HT-29 (cell line): ENCODE measurements at regions not wholly inside any gene's neighbourhood (a gene's known extent, or its start where the extent isn't known, plus 50 kb on each side); places are given as distances from the start of the nearest gene placed in this dataset.
A peak's percentile ranks its signal among the peaks of the same experiment; 100 is the strongest.

Experiments used
- DNase-seq: peaks from one replicate; pipeline ENCODE4 v3.0.0-alpha.2; 2015; ENCODE audit warnings: low spot score

- no peak for DNase-seq
Measured at GRCh38 chr7:94054130-94054529, 50.0 kb upstream of the BET1 start.

DNA sequence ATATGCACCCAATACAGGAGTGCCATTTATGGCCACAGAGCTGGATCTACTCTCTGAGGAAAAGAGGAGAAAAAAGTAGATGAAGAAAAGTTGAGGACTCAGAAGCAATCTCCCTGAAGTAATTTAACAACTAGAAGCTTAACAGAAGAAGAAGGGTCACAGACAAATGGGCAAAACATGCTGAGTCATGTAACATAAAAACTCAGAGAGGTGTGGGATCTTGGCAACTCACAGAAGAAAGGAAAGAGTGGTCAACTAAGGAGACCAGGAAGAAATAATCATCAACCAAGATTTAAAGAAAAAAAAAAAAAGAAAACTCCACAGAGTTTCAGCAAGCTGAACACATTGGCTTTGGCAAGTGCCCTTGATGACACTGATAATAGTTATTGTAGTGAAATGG is 51.8 kb upstream of the BET1 start:
- no peak for DNase-seq

GRCh38 chr7:94056796-94057207 is 52.6 kb upstream of the BET1 start:
- DNase-seq, result no peak

DNA sequence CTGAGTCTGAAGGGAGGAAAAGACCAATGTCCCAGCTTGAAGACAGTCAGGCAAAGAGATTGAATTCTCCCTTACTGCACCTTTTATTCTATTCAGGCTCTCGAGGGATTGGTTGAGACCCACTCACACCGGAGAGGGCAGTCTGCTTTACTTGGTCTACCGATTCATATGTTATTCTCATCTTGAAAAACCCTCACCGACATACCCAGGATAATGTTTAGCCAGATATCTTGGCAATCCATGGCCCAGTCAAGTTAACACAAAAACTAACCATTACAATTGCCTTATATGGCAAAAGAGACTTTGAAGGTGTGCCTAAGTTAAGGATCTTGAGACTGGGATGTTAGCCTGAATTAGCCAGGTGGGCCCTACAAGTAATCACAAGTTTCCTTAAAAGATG is 53.8 kb upstream of the BET1 start:
- no peak for DNase-seq

DNA sequence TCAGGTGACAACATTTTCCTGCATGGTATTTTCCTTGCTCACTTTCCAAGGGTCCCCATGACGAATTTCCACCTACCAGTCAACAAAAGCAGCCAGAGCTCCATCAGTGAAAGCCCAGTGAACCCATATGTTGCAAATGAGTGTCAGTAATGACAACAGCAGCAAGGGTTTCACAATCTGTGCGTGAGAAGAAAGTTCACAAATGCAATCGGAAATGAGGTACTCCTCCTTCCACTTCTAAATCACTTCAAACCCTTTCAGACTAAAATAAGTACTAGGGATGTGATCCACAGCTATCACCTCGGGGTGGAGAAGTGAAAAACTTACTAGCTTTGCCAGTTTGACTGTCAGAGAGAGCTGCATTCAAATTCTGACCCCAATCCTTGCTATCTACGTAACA is 55.6 kb upstream of the BET1 start:
- no peak for DNase-seq

DNA sequence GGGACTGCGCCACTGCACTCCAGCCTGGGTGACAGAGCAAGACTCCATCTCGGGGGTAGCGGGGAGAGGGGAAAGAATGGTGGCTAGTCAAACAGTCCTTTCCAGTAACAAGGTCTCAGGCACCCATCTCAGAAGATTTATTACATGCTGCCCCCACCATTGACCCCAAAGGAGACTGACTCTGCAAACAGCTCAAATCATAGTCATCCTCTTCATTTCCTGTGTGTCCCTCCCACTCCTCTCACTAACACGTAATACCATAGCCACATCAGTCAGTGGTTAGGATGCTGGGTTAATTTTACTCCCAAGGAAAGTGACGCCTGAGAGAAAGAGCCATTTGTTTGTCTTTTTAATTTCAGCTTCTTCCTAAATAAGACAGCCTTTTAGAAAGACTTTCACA is 56.6 kb upstream of the BET1 start:
- no peak for DNase-seq

GRCh38 chr7:94061326-94061725 is 57.2 kb upstream of the BET1 start:
- DNase-seq, result no peak

DNA sequence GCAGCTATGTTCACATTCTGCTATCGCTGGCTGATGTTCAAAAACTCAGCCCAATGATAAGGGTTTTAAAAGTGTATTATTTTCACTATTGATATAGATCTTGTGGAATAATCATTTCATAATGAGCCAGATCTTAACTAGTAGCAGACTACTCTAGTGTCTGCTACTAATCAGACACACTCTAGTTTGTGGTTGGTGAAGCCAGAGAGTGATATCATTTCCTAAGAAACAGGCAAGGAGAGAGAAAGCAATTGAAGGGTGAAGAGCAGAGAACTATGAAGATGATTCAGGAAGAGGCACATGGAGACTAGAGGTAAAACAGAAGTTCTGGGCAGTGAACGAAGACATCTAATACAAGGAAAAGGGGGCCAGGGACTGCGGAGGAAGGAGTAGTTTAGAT is 58.2 kb upstream of the BET1 start:
- DNase-seq, result no peak

DNA sequence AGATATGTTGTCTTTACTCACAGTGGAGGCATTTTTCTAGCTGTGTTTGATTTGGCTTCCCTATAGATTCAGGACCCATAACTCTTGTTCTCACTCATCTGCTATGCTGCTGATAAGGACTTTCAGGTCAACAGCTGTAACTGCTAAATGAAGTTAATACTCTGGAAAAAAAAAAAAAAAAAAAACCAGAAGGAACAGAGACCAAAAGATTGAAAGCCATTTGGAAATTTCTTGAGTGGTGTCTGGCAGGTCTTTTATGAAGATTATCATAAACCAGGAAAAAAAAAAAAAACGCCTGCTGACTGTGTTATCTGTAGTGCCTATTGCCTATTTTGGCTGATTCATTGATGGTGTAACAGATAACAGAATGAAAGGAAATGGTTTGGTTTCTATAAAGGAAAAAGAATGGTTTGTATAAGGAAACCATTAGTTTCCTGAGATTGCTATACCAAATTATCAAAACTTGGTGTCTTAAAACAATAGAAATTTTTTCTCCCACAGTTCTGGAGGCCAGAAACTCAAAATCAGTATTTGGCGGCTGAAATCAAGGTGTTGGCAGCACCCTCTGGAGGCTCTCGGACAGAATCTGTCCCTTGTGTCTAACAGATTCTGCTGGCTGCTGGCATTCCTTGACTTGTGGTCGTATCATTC is 60.5 kb upstream of the BET1 start:
- DNase-seq, result peak; percentile 21

GRCh38 chr7:94067047-94067446 is 62.9 kb upstream of the BET1 start:
- no peak for DNase-seq

- DNase-seq, result no peak
Measured at GRCh38 chr7:94067506-94067905, 63.4 kb upstream of the BET1 start.

- no peak for DNase-seq
Measured at GRCh38 chr7:94069162-94069739, 65.1 kb upstream of the BET1 start.

DNA sequence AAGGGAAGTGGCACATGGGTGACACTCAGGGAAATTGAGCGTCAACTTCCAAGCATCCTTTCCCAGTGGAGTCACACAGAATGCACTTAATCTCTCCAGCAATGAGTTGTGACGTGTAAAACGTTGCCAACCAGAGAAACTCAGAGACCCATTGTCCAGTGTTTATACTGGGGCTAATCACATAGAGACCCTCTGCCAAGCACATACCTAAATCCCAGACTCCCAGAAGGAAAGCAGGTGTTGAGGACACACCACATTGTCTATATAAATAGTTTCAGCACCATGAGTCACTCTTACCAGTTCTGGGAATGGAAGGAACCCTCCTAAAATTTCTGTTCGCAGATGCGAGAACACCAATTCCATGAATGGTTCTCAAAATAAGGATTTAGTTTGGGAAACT is 76.4 kb upstream of the BET1 start:
- DNase-seq, result no peak

DNA sequence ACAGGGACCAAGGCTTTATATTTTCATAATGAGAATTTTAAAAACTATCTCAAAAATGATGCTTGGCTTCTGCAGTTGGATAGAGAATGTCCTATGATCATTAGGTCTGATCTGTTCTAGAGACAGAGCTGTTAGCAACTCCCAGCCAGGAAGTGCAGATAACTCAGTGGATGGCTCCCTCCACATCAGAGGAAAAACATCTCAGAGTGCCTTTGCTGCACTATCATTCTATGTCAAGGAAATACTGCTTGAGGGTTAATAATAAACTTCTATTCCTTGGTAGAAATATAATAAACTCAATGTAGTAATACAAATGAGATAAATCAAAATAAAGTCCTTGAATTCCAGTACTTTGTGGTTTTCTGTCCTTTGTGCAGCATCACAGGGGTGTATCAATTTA is 78.0 kb upstream of the BET1 start:
- no peak for DNase-seq

GRCh38 chr7:94087664-94088352 is 83.7 kb upstream of the BET1 start:
- peak; percentile 72 for DNase-seq

GRCh38 chr7:94088560-94088959 is 84.4 kb upstream of the BET1 start:
- no peak for DNase-seq

DNA sequence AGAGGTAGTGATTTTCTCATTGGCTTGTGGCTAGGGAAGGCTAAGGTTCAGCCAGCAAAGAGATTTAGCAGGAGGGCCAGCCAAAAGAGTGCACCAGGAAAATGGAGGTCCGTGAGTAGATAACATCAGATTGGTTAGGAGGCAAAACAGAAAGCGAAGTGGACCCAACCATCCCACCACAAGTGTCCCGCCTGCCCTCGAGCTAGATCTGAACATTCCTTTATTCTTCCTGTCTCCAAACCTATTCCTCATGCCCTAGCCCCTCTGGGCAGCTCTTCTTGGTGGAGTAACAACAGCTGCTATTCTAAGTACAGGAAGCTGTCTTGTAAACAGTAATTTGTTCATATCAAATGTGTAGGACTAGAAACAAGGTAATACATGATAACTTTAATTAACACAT is 85.7 kb upstream of the BET1 start:
- no peak for DNase-seq

DNA sequence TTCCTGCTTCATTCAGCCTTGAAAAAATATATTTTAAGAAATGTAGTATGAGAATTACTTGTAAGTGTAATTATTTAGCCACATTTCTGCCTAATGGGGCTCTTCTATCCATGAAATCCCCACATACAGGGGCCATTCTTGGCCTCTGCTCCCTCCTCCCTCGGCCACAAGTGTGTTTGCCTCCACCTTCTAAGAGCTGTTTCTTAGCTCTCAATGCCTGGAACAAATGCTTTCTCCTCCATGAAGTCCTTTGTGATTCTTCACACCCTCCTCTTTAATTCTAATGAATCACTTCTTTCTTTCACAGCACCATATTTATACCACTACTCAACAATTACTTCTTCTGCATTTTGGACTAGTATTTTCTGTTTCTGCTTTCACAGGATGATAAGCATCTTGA is 88.8 kb upstream of the BET1 start:
- no peak for DNase-seq

DNA sequence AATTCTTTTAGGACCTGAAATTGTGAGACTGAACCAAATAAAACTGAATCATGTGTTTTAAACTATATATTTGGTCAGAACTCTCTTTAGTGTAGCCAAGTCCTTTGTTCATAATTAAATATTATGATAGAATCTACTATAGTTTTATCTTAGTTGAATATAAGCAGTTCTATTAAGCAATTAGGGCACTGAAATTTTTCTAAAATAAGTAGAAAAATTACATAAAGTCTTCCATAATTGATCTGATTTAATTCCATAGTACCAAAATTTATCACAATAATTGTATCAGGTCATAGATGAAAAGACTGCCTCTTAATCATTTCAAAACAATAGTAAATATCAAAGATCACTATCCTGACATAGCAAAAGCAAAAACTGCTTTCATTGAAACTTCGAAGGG is 90.1 kb upstream of the BET1 start:
- no peak for DNase-seq

GRCh38 chr7:94095316-94096009 is 91.3 kb upstream of the BET1 start:
- DNase-seq, result no peak

- no peak for DNase-seq
Measured at GRCh38 chr7:94099679-94100078, 95.5 kb upstream of the BET1 start.

DNA sequence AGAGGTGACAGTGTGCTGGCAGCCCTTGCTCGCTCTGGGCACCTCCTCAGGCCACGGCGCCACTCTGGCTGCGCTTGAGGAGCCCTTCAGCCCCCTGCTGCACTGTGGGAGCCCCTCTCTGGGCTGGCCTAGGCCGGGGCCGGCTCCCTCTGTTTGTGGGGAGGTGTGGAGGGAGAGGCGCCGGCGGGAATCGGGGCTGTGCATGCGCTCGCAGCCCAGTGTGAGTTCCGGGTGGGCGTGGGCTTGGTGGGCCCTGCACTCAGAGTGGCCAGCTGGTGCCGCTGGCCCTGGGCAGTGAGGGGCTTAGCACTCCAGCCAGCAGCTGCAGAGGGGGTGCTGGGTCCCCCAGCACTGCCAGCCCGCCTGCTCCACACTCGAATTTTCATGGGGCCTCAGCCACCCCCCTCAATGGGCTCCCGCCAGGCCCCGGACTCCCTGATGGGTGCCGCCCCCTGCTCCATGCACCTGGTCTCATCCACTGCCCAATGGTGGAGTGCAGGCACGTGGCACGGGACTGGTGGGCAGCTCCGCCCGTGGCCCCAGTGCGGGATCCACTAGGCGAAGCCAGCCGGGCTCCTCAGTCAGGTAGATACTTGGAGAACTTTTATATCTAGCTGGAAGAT is 96.7 kb upstream of the BET1 start:
- no peak for DNase-seq
